Fibroblast of skin of right biceps (primary cell): ENCODE measurements at regions not wholly inside any gene's neighbourhood (a gene's known extent, or its start where the extent isn't known, plus 50 kb on each side); places are given as distances from the start of the nearest gene placed in this dataset.
"Not testable (repeated sequence)": the region's sequence is repeated elsewhere in the genome, so short reads cannot be mapped to it uniquely, and the experiment has no call there.

ENCODE experiments used
- DNase-seq: peaks from one replicate; pipeline ENCODE4 v3.0.0-alpha.2; 2013

DNA sequence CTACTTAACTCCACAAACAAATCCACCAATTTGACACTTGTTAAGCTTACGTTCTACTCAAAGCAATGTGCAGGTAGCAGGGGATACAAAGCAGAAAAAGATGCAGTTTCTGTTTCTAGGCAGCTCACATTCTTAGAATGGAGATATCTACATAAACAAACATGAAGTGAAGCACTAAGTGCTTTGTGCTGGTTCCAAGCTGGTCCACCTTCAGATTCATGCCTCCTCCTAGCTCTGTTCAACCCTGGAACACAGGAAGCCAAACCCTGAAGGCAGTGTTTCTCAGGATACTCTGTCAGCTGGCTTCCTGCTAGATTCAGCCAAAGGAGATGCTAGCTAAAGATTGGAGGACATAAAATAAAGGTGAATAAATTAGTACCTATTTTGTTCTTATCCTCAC lies 55.3 kb upstream of the NOL4 start:
- DNase-seq, result no peak

DNA sequence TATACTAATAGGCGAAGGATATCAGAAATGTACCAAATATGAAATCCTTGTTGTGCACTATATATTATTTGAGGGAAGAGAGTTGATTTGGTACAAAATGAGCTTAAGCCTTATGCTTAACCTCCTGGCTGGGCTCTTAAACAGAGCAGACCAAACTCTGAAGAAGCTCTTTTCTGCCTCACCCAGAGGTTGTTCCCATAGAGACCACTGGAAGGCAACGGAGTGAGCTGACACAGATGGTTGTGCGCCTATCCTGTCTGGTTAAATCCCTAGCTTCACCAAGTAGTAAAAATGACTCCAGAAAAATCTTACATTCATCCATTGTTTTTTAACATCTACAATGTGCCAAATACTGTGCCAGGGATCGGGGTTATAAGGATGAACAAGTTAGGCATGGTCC lies 55.9 kb upstream of the NOL4 start:
- DNase-seq, result no peak

DNA sequence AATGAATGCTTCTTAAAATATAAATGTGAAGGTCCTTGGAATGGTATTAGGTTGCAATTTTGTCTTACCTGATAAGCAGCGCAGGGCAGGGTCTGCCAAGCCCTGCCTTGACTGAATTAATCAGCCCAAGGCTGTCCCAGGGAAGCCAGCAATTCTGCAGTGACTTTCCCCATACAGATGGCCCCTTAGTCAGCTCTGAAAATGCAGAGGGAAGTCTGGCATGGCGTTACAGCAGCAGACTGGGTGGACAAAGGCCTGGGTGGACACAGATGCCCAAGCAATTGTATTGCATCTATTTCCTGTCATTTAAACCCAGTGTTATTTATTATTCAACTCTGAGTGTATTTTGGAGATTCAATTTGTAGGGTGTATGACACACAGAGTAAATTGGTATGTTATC lies 56.6 kb upstream of the NOL4 start:
- DNase-seq, result no peak

DNA sequence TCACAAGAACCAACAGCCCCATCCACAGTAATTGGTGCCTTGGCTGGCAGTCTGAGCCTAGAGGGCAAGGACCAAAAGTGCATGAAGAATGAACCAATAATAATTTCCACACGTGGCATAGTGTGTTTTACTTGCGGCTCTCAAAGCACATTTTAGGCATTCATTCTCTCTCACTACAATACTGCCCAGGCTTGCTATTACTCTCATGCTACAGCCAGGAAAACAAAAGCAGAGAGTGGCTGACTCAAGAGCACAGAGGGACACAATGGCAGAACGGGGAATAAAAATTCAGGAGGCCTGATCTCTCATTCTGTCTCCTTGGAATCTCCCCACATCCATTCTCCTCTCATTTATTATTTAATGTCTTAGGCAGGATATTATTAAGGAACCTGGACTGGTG lies 57.0 kb upstream of the NOL4 start:
- DNase-seq, result no peak

DNA sequence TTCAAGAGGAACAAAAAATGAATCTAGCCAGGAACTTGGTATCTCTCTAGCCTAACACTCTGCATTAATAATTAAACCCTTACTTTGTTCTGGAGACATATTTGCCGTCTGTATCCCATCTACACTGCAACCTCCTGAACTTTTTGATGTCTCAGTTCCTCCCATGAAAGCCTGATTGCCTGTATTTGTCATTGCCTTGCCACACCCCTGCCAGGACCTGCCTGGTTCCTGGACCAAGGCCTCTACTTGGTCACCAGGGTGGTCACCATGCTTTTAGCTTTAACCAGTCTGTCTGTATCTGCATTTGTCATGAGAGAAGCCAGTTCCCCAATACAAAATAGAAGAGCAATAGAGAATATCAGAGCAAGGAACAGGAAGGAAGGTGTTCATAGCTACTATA lies 58.8 kb upstream of the NOL4 start:
- no peak for DNase-seq

DNA sequence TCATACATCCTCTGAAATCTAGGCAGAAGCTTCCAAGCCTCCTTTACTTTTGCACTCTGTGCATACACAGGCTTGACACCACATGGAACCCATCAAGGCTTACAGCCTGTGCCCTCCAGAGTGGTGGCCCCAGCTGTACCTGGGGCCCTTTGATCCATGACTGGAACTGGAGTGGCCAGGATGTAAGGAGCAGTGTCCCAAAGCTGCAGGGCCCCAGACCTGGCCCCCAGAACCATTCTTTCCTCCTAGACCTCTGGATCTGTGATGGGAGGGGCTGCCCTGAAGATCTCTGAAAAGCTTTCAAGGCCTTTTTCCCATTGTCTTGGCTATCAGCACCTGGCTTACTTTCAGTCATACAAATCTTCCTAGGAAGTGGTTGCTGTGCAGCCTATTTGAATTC lies 63.1 kb upstream of the NOL4 start:
- DNase-seq, result no peak

DNA sequence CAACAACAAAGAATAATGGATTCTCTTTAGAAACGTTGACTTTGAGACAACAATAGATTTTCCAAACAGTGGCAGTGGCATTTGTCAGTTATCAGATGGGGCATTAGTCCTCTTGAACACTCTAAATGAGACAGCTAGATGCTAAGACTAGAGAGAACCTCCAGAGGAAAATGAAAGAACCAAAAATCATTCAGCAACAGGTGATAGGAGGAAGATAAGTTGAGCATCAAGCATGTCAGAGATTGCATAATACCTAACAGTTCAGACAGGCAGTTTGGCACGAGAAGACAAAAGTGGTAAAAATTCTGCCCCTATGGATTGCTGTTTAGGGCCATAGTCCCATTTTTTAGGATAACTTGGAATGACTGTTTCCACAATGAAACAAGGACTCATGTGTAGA lies 67.9 kb upstream of the NOL4 start:
- DNase-seq, result no peak

DNA sequence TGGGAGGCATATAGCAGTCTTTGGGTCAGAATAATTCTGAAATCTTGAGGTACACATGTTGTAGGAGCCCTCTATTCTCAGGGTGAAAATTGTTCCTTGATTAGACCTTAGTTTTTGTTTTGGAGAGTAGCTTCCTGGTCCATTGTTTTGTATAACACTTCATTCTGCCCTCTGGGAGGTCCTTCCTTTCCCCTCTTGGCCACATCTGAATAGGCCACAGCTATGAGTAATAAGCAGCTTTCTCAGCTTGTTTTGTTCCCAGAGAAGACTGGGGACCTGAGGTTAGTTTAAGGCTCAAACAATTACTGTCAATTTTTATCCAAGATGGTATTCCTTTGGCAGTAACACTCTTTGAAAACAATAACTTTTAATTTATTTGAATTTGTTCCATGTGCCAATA lies 72.6 kb upstream of the NOL4 start:
- DNase-seq, result no peak

DNA sequence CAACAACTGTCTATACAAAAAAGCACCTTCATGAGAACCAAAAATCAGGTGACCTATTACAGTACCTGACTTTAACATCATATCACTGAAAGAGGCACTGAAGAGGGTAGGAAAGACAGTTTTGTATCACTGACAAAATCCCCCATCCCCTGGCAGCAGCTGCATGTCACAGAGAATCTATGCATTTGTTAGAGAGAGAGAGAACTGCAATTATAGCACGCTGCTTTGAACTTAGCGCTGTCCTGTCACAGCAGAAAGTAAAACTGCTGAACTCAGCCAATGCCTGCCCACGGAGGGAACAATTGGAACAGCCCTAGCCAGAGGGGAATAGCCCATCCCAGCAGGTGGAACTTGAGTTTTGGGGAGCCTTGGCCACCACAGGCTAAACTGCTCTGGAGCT lies 75.1 kb upstream of the NOL4 start:
- DNase-seq, result no peak

DNA sequence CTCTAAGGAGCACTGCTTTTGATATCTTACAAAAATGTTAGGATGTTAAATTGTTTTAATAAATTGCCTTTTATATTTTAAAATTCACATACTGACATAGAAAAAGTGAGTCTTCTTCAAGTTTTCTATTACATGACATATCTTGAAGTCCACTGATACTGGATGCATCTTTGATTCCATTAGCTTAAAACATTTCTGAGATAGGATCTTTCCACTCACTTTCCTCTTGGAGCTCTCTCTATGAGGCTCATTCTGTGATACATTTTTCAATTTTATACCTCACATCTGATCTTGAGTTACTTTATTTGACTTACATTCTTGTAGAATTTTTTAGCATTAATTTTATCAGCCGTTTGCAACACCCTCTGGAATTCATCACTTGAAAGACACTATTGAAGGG lies 86.8 kb upstream of the NOL4 start:
- DNase-seq, result no peak

DNA sequence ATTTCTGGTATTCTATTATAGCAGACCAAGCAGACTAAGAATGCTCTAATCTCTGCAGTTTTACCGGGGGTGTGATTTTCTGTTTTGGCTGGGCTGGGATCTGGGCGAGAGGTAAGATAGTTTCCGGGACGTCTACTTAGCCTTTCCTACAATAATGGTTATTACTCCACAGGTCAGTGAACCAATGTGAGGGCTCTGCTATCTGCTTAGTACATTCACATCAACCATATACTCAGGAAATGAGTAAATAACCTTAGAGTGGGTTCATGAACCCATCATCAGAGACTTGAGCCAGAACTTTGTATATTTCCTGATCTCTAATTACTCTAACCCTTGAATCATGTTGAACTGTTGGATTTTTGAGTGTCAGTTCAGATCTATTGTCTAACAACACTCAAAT lies 90.1 kb upstream of the NOL4 start:
- no peak for DNase-seq

DNA sequence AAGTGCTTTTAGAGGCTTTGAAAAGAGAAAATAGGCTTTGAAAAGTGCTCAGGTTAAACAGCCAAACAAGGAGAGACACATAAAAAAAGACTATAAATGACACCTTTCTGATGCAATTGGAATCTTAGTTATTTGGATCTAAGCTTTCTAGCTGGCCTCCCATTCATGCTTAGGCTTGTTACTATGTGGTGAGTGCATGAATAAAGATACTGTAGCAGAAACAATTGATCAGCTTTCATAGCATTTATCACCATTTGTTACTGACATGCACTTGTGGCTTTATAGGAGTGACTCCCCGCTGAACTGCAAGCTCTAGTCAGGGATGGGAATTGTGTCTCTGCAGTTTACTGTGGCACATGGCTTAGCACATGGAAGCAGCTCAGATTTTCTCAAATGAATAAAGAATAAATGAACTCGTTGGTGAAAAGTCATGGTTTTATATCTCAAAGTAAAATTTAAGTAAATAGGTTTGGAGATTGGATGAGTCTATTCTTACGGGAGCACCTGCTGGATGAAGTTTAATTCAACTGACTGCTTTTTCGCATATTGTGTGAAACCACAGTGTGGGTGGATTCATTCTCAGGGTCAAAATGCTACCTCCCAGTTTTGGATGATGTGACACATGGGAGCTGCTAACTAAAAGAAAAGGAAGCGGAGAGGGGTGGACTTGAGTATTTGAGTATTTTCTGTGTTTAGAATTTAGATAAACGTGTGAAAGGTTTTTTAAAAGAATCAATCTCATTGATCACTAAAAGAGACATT lies 91.1 kb upstream of the NOL4 start:
- DNase-seq, result no peak

DNA sequence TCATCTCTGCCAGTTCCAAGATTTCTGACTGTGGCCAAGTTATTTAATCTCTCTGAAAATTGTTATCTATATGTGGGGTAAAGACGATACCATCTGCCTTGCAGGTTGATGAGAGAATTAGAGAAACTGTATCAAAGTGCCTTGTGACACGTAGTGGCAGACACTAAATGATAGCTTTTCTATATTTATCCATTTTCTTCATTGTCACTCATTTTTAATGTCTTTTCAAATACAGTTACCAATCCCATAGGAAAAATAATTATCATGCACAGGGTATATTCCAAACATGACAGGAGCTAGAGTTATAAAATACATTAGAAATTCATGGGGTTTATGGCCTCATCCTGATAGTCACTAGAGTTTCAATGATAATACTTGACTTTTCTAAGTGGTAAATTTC lies 95.6 kb upstream of the NOL4 start:
- DNase-seq, result no peak

DNA sequence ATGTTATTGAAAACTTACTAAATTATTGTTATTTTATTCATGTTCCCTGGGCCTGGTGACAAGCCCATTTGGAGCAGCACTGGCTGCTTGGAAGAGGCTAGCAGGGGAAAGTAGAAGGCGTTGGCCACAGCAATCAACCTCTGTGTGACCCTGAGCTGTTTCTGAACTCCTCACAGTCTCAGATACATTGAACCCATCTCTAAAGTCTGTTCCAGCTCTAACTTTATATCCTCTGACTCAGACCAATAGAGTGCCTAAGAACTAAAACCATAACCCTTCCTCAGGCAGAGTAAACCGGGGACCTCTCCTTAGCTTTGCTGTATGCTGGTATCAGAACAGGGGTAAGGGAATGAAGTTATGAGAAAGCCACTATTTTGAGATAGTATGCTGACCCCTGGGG lies 96.4 kb upstream of the NOL4 start:
- DNase-seq, result no peak

DNA sequence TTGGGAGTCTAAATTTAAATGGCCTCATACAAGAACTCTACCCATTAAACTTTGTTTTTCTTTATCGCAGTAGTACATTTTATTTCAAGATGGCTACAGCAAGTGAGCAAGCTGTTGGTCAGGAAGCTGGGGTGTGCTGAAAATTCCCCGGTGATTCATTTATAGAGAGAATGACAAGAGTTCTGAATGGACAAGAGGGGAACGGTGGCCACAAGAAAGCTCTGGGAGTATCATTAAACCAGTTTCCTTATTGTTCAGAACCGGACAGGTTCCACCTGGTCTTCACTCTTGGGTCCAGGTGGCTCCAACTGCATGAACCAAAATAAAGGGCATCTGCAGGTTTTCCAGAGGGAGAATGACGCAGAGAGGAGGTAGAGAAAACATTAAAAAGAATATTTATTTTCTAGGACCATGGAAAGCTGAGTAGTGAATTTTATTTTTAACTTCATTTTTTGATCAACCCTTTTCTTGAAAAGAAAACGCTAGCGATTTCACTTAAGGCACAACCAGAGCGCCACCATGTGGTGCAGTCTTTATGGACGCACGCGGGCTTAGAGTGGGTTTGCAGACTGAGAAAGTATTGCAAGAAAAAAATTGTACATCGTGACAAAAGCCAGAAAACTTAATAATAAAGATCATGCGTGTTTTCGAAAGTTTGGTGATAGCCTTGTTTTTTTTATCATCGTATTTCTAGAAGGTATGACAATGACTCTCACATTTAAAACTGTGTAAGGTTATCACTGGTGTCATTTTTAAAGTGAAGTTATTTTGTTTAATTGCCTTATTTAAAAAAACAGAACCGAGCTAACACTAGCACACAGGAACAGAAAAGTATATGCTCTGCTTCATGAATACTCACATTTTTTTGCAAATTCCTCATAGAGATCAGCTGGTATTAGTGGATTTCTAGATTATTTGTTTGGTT lies 97.9 kb upstream of the NOL4 start:
- DNase-seq, result peak; percentile 45

DNA sequence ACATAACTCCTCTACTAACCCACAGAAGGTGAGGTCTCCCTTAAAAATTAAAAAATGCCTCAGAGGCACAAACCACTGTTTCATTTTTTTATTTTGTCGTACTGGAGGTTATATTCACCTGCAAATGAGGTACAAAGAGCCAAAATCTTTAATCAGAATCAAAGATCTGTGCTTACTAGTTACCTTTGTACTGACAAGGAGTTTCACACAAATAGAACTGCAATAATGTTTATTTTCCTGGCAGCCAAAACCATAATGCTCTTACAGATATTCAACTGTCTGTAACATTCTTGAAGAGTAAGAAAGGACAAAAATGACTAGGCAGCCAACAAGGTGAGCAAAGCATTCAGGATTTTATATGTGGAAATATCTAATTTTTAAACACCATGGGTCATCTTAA lies 105.1 kb upstream of the NOL4 start:
- no peak for DNase-seq

DNA sequence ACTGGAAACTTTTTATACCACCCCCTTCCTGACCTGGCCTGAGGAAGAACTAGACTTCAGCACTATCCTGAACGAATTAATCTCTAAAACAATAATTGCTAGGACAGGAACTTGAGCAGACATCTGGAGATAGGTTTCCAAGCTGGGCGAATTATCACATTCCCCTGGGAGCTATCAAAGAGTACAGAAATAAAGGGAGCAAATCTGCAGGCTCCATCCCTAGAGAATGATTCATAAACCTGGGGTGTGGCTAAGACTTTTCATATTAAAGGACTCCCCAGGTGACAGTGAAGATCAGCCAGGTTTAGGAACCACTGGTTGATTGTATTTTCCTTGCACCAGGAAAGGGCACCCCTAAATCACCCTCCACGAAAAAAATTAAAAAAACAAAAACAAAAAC lies 105.6 kb upstream of the NOL4 start:
- DNase-seq, result no peak

DNA sequence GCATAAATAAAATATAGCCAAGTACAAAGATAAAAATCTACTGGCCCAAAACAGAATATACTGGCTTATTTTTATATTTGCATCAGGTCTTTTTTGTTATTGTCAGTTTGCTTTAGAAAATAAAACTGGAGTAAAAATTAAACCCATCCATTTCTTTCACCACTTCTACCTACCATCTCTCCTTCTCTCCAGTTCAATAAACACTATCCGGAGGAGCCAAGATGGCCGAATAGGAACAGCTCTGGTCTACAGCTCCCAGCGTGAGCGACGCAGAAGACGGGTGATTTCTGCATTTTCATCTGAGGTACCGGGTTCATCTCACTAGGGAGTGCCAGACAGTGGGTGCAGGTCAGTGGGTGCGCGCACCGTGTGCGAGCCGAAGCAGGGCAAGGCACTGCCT lies 106.2 kb upstream of the NOL4 start:
- not testable (repeated sequence) for DNase-seq

DNA sequence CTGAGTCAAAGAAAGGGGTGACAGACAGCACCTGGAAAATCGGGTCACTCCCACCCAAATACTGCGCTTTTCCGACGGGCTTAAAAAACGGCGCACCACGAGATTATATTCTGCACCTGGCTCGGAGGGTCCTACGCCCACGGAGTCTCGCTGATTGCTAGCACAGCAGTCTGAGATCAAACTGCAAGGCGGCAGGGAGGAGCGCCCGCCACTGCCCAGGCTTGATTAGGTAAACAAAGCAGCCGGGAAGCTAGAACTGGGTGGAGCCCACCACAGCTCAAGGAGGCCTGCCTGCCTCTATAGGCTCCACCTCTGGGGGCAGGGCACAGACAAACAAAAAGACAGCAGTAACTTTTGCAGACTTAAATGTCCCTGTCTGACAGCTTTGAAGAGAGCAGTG lies 106.6 kb upstream of the NOL4 start:
- DNase-seq, result not testable (repeated sequence)

DNA sequence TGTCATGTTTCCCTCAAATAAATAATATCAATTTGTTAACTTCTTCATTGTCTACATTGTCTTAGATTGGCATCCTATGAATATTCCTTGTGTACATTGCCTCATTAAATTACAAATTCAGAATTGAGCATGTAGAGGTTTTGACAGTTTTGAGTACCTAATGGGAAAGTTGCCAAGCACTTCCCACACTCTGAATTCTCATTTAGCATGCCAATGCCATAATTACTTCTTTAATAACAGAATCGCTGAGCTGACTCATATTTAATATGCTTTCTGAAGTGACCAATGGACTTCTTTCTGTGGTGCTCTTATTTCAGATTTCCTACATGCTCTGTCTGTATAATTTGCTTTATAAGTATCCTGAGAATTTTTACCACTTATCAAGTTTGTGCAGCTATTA lies 114.4 kb upstream of the NOL4 start:
- no peak for DNase-seq

DNA sequence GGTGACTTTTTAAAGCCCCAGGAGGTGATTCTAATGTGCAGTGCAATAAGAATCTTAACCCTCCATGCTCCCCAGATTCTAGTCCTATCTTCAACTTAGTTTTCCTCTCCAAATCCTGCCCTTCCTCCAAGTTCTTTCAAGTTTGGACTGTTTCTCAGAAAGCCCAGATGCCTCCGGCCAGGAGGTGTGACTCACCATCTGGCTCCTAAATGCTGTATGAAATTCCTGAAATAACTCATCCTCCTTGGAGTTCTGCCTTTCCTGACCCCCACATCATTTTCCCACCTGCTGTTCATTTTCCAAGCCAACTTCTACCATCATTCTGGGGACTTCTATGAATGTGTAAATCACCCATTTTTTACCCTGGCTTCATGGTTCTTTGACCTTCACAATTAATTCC lies 118.2 kb upstream of the NOL4 start:
- peak; percentile 65 for DNase-seq

DNA sequence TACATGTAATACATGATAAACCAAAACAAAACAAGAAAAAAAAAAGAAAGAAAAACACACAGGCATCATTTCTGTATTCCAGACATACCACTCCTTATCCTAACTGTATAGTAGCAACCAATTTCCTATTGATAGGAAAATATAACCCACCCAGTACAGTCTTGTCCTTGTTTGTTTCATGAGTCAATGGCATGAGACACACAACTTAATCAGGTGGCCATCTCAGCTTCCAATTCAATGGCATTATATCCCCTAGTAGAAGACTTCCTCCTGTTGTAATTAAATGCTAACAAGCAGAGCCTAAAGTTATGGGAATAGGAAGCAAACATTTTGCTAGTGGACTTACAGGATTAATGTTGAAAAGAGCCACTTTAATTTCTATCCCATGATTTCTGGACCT lies 121.0 kb upstream of the NOL4 start:
- DNase-seq, result no peak

DNA sequence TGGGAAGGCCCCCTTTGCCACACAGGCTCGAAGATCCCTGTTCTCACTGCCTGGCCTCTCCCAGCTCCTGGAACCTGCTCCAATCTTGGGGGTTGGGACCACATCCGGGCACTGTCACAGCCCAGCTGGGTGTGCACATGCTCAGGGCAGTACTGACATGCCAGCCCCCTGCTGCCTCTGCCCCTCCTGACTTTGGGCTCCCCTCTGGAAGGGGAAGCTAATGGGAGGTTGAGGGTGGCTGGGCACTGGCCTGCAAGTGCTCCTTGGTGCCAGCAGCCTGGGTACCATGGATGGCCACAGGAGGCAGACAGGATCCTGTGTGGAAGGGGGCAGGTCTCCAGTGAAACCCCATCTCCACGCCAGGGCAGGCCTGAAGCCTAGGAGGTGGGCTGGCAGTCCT lies 126.1 kb upstream of the NOL4 start:
- no peak for DNase-seq

DNA sequence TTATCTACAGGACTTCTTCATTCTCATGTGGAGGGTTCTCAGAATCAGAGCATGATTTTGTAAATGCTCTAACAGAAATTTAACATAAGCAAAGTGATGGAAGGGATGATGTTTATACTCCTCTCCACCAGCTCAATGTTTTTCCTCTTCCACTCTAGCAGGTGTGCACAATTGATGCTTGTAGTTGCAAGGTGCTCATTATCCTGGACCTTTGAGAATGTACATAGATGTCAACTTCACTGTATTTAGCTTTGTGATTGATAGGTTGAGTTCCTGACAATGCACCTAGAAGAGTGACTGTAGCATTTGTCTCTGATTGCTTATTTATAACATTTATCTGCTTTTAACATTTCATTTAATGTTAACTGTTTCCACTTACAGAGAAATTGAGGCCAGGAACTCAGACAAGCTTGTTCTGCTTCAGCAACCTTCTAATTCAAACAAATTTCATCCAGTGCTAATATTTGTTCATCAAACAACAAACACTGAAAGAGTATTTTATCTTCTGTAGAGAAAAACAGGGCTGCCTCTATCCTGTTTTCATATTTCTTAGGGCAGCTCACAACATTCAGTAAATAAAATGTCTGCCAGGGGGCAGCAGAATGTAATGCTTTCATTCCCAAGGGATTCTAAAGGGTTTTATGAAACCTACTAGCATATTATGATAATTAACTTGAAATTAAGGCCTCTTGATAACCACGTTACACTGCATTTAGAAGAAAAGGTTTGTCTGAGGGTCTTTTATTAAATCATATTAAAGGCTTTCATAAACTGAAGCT lies 127.9 kb upstream of the NOL4 start:
- no peak for DNase-seq
